Endodermal cell (in vitro differentiated cells): ENCODE measurements at regions not wholly inside any gene's neighbourhood (a gene's known extent, or its start where the extent isn't known, plus 50 kb on each side); places are given as distances from the start of the nearest gene placed in this dataset.

ENCODE experiments used
- DNase-seq: peaks from one replicate; pipeline ENCODE4 v3.0.0-alpha.2; 2017
- H3K27ac ChIP-seq: 2 replicates; pipeline ENCODE4 v1.5.1; 2013; ENCODE audit warnings: mild to moderate bottlenecking, low read depth, low read length, moderate library complexity
- H3K27me3 ChIP-seq: 2 replicates; pipeline ENCODE4 v1.6.1; 2013; ENCODE audit warnings: mild to moderate bottlenecking, low read length, moderate library complexity; ENCODE audit not compliant: insufficient read depth, control insufficient read depth, poor library complexity, severe bottlenecking
- H3K36me3 ChIP-seq: 2 replicates; pipeline ENCODE4 v1.7.0; 2013; ENCODE audit warnings: mild to moderate bottlenecking, low read length, moderate library complexity; ENCODE audit not compliant: control insufficient read depth, insufficient read depth
- H3K4me1 ChIP-seq: one replicate; pipeline ENCODE4 v1.7.0; 2013; ENCODE audit warnings: low read length; ENCODE audit not compliant: control insufficient read depth, insufficient read depth
- H3K4me3 ChIP-seq: 2 replicates; pipeline ENCODE4 v1.5.1; 2013; ENCODE audit warnings: mild to moderate bottlenecking, low read length, moderate library complexity
- H3K9ac ChIP-seq: 2 replicates; pipeline ENCODE4 v1.6.1; 2013; ENCODE audit warnings: mild to moderate bottlenecking, low read length, moderate library complexity; ENCODE audit not compliant: poor library complexity, severe bottlenecking; ENCODE audit errors: extremely low read depth
- H3K9me3 ChIP-seq: 2 replicates; pipeline ENCODE4 v1.6.1; 2013; ENCODE audit warnings: mild to moderate bottlenecking, low read length, moderate library complexity; ENCODE audit not compliant: control insufficient read depth
- H3K27ac Mint-ChIP-seq: 2 replicates; pipeline ENCODE4 v1.8.0; 2020; ENCODE audit warnings: mixed read lengths
- H3K27me3 Mint-ChIP-seq: 2 replicates; pipeline ENCODE4 v1.8.0; 2021; ENCODE audit warnings: mild to moderate bottlenecking, mixed read lengths; ENCODE audit not compliant: insufficient read depth
- H3K36me3 Mint-ChIP-seq: 2 replicates; pipeline ENCODE4 v1.8.0; 2020; ENCODE audit warnings: low read depth, mixed read lengths
- H3K4me1 Mint-ChIP-seq: 2 replicates; pipeline ENCODE4 v1.8.0; 2020; ENCODE audit warnings: mixed read lengths
- H3K4me3 Mint-ChIP-seq: 2 replicates; pipeline ENCODE4 v1.8.0; 2020; ENCODE audit warnings: mild to moderate bottlenecking, moderate library complexity, mixed read lengths
- H3K9me3 Mint-ChIP-seq: 2 replicates; pipeline ENCODE4 v1.8.0; 2020; ENCODE audit warnings: mild to moderate bottlenecking, mixed read lengths
- CTCF ChIP-seq: fragments of 200-600 bp; sonication (generic); conservative IDR thresholded peaks from 2 replicates; pipeline ENCODE4 v1.5.0; 2021; ENCODE audit warnings: antibody characterized with exemption, mild to moderate bottlenecking
- WGBS, 2 experiments: methylation state at CpG; one replicate each; pipeline versions ENCODE4 v1.1.5 to v1.1.7; 2013; ENCODE audit warnings: missing lambda C conversion rate in 2 of 2, mixed read lengths in 1 of 2; ENCODE audit not compliant: insufficient coverage in 1 of 2, insufficient read length in 1 of 2; 5-methylcytosine and 5-hydroxymethylcytosine counted together

- Mint-ChIP-seq H3K4me1 (peaks cover 8% of the 10 kb centered on the region), H3K4me3 (no peak overlapping the region), H3K9me3 (no peaks in the 10 kb centered on the region), H3K27me3 (peaks cover 15% of the 10 kb centered on the region), H3K36me3 (no peaks in the 10 kb centered on the region), H3K27ac (no peak overlapping the region)
- no peaks in the 10 kb centered on the region for H3K36me3 ChIP-seq
- no peak for TF ChIP-seq CTCF
- no peaks in the 10 kb centered on the region for H3K4me1 ChIP-seq
- H3K9me3 ChIP-seq: no peaks in the 10 kb centered on the region
- H3K4me3 ChIP-seq: no peak overlapping the region
- H3K27me3 ChIP-seq: no peaks in the 10 kb centered on the region
- H3K9ac ChIP-seq: no peak overlapping the region
- DNase-seq: no peak
- no peak overlapping the region for H3K27ac ChIP-seq
These were observed 431.0 kb upstream of the MEIS1 start for GRCh38 chr2:66003931-66004330.

GRCh38 chr2:66001538-66001937, 433.4 kb upstream of the MEIS1 start:
- H3K27ac Mint-ChIP-seq: no peak overlapping the region
- TF ChIP-seq CTCF: no peak
- Histone ChIP-seq H3K27me3 (no peaks in the 10 kb centered on the region), H3K9me3 (no peaks in the 10 kb centered on the region), H3K4me1 (no peaks in the 10 kb centered on the region), H3K36me3 (no peaks in the 10 kb centered on the region), H3K4me3 (no peak overlapping the region), H3K9ac (no peak overlapping the region), H3K27ac (no peak overlapping the region)
- no peaks in the 10 kb centered on the region for H3K36me3 Mint-ChIP-seq
- peaks cover 8% of the 10 kb centered on the region for H3K4me1 Mint-ChIP-seq
- H3K9me3 Mint-ChIP-seq: no peaks in the 10 kb centered on the region
- 100% methylated on average over 1 of the region's 2 CpGs; no CpG with 5 or more reads in 1 of the 2 experiments for WGBS, 2 experiments
- peaks cover 10% of the 10 kb centered on the region for H3K27me3 Mint-ChIP-seq
- no peak overlapping the region for H3K4me3 Mint-ChIP-seq
- no peak for DNase-seq

GRCh38 chr2:66000901-66001300, 434.0 kb upstream of the MEIS1 start:
- H3K4me1 Mint-ChIP-seq: peaks cover 8% of the 10 kb centered on the region
- Histone ChIP-seq H3K9ac (no peak overlapping the region), H3K36me3 (no peaks in the 10 kb centered on the region), H3K27ac (no peak overlapping the region), H3K4me1 (no peaks in the 10 kb centered on the region), H3K9me3 (no peaks in the 10 kb centered on the region), H3K4me3 (no peak overlapping the region), H3K27me3 (no peaks in the 10 kb centered on the region)
- H3K4me3 Mint-ChIP-seq: no peak overlapping the region
- 90% methylated on average over 1 of the region's 1 CpG; no CpG with 5 or more reads in 1 of the 2 experiments for WGBS, 2 experiments
- no peak overlapping the region for H3K27ac Mint-ChIP-seq
- H3K9me3 Mint-ChIP-seq: no peaks in the 10 kb centered on the region
- DNase-seq: no peak
- no peak for TF ChIP-seq CTCF
- H3K36me3 Mint-ChIP-seq: no peaks in the 10 kb centered on the region
- H3K27me3 Mint-ChIP-seq: peaks cover 8% of the 10 kb centered on the region
